GM18508 (cell line): ENCODE measurements at regions not wholly inside any gene's neighbourhood (a gene's known extent, or its start where the extent isn't known, plus 50 kb on each side); places are given as distances from the start of the nearest gene placed in this dataset.
A peak's percentile ranks its signal among the peaks of the same experiment; 100 is the strongest.
"Not testable (repeated sequence)": the region's sequence is repeated elsewhere in the genome, so short reads cannot be mapped to it uniquely, and the experiment has no call there.

ENCODE experiments used
- ATAC-seq: cut with Tn5 transposase; IDR thresholded peaks from one replicate; pipeline ENCODE4 v1.9.1; 2021; ENCODE audit warnings: moderate number of reproducible peaks; ENCODE audit not compliant: insufficient read depth, unreplicated experiment

- ATAC-seq: no peak
Measured at GRCh38 chr5:60519372-60519771, 180.6 kb downstream of the DEPDC1B start.

- no peak for ATAC-seq
Measured at GRCh38 chr5:60517850-60518249, 182.1 kb downstream of the DEPDC1B start.

- ATAC-seq: no peak
Measured at GRCh38 chr5:60517094-60517694, 182.8 kb downstream of the DEPDC1B start.

GRCh38 chr5:60516688-60517087 is 183.3 kb downstream of the DEPDC1B start:
- no peak for ATAC-seq

- ATAC-seq: no peak
Measured at GRCh38 chr5:60514152-60514551, 185.8 kb downstream of the DEPDC1B start.

- no peak for ATAC-seq
Measured at GRCh38 chr5:60512117-60512516, 187.8 kb downstream of the DEPDC1B start.

- ATAC-seq: no peak
Measured at GRCh38 chr5:60510663-60511062, 189.3 kb downstream of the DEPDC1B start.

GRCh38 chr5:60510049-60510448 is 189.9 kb downstream of the DEPDC1B start:
- no peak for ATAC-seq

- no peak for ATAC-seq
Measured at GRCh38 chr5:60509519-60509918, 190.4 kb downstream of the DEPDC1B start.

- no peak for ATAC-seq
Measured at GRCh38 chr5:60507687-60508086, 192.3 kb downstream of the DEPDC1B start.

- ATAC-seq: no peak
Measured at GRCh38 chr5:60505373-60506171, 194.4 kb downstream of the DEPDC1B start.

- peak; percentile 30 for ATAC-seq
Measured at GRCh38 chr5:60504342-60504741, 195.6 kb downstream of the DEPDC1B start.

GRCh38 chr5:60503771-60504170 is 196.2 kb downstream of the DEPDC1B start:
- peak; percentile 86 for ATAC-seq

GRCh38 chr5:60497706-60498500 is 202.1 kb downstream of the DEPDC1B start:
- ATAC-seq: no peak

- ATAC-seq: no peak
Measured at GRCh38 chr5:60495644-60496520, 204.1 kb downstream of the DEPDC1B start.

GRCh38 chr5:60494635-60495034 is 205.3 kb downstream of the DEPDC1B start:
- ATAC-seq: no peak

GRCh38 chr5:60494144-60494543 is 205.8 kb downstream of the DEPDC1B start:
- no peak for ATAC-seq

- no peak for ATAC-seq
Measured at GRCh38 chr5:60493372-60493771, 206.6 kb downstream of the DEPDC1B start.

GRCh38 chr5:60492958-60493357 is 207.0 kb downstream of the DEPDC1B start:
- no peak for ATAC-seq

GRCh38 chr5:60492358-60492757 is 207.6 kb downstream of the DEPDC1B start:
- not testable (repeated sequence) for ATAC-seq
